HG02763 (cell line): ENCODE measurements at regions not wholly inside any gene's neighbourhood (a gene's known extent, or its start where the extent isn't known, plus 50 kb on each side); places are given as distances from the start of the nearest gene placed in this dataset.

Experiments used
- ATAC-seq: cut with Tn5 transposase; IDR thresholded peaks from one replicate; pipeline ENCODE4 v1.9.1; 2021; ENCODE audit warnings: mild to moderate bottlenecking, moderate library complexity; ENCODE audit not compliant: unreplicated experiment

GRCh38 chr10:3493621-3494020 lies 291.4 kb downstream of the KLF6 start:
- no peak for ATAC-seq

- ATAC-seq: no peak
These were observed 293.4 kb downstream of the KLF6 start for GRCh38 chr10:3491571-3491970.

- no peak for ATAC-seq
These were observed 297.8 kb downstream of the KLF6 start for GRCh38 chr10:3487228-3487627.

DNA sequence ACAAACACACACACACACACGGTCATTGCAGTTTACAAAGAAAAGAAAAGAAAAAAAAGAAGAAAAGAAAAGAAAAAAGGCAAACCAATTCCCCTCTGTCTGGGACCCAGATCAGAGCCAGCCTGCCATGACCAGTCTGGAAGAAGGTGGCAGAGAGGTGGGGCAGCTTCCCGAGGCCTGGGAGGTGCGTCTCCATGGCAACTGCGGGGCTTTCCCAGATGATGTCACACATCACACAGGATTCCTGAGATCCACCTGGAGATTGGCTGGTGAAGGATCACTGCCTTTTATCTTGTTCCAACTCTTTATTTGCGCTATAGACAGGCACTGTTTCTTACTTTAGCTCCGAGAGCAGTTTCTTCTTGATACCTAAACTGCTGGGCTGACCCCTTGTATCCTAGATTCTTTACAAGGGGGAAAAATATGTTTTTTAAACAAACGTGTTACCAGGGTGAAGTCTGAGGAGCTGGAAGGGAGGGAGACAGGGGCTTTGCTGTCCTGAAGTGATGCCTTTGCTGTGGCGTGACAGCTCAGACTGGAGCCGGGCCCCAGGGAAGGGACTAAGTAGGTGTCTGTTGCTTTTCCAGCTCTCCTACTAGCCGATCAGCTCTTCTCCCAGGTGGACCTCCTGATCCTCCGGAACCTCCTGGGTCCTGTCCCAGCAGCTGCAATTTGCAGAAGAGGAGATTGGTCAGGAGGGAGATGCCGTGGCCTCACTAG lies 298.5 kb downstream of the KLF6 start:
- no peak for ATAC-seq

DNA sequence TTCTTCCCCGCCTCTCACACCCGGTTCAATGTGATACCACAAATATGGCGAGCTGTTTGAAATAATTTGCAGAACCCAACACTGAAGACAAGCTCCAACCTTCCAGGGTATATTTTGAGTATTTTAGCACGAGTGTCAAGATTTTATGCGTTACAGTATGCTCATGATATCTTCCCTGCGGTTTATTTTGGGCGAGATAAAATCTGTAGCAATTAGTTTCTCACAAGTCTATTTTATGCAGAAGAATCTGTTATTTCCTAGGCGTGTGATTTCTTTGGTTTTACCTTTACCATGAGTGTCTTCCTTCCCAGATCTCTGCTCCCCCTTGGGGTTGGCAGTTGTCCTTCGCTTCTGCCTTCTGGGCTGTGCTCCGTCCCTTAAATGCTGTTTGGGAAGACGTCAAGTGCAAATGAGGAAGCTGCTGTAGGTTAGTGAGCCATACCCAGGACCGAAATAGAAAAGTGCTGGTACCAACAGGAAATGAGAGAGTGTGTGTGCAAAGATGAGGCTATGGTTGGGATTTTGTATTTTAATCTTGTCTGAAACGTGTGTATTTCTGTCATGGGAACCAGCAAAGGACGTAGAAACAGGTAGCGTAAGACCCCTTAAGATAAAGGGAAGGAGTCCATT lies 299.8 kb downstream of the KLF6 start:
- ATAC-seq: peak; percentile 37

DNA sequence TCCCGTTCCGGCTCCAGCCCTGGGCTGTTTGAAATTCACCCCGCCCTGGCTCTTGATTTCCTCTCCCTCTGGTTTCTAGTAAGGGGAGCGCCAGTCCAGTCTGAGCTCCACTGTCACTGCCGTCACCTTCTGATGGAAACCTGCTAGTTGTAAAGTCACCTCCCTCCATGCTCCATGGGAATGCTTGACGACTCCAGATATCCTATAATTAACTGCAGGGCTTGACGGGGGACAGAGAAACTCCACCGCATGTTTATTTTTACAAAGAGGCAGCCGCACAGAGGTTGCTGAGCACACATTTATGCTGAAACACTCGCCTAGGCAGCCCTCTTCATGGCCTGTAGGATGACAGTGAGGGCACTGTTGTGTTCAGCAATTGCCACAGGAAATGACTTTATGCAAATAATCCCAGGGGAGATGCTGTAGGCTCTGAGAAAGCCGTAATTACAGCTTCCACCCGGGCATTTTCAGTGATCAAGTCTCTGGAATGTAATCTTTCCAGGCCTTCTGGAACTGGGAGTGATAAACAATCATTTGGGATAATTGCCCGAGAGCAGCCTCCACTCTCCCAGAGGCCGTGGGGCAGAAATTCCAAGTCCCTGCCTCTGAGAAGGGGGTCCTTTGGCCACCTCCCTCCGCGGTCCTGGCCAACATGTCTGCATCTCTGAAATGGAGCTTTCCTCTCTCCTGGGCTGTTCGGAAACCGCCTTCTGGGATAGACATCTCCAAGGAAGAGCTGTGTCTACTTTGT lies 300.5 kb downstream of the KLF6 start:
- ATAC-seq: peak; percentile 86

GRCh38 chr10:3482200-3482993 lies 302.6 kb downstream of the KLF6 start:
- ATAC-seq: no peak

DNA sequence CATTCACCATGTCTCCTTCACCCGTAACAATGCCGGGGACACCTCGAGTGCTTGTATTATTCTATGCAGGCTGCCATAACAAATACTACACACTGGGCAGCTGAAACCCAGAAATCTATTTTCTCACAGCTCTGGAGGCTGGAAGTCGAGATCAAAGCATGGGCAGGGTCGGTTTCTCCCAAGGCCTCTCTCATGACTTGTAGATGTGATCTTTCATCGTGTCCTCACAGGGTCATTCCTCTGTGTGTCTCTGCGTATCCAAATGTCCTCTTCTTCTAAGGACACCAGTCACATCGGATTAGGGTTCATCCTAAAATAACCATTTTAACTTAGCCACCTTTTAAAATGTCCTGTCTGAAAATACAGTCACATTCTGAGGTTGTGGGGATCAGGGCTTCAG lies 303.5 kb downstream of the KLF6 start:
- ATAC-seq: no peak

GRCh38 chr10:3480990-3481315 lies 304.1 kb downstream of the KLF6 start:
- no peak for ATAC-seq

DNA sequence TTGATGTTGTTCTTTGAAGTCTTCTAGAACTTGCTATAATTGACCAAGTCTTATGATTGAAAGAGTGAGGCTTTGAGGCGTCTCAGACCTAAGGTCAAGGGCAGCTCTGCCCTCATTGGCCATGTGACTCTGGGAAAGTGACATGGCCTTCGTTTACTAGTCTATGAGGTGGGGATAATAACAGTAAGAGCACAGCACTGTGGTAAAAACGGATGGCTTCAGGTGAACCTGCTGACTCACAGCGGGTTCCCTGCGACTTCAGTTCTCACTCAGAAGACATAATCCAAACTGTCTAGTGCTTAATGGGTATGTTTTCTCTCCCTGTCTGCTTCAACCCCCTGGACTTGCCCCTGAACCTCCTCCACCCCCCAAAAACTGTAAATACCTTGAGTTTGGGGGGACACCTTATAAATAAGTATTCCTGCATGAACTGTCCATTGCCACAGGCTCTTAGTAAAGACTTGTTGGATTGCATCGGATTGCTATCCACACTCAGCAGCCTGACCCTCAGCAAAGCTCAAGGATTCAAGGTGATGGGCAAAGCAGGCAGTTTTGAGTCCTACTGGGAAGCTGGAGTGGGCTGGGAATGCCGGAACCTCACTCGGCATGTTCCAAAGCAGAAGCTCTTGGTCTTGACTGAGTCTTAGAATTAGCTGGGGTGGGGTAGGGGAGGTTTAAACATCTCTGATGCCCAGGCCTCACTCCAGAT lies 304.6 kb downstream of the KLF6 start:
- no peak for ATAC-seq

GRCh38 chr10:3478632-3479240 lies 306.2 kb upstream of the PITRM1 start:
- no peak for ATAC-seq

GRCh38 chr10:3478153-3478552 lies 305.6 kb upstream of the PITRM1 start:
- peak; percentile 47 for ATAC-seq

GRCh38 chr10:3477683-3478082 lies 305.1 kb upstream of the PITRM1 start:
- ATAC-seq: no peak

DNA sequence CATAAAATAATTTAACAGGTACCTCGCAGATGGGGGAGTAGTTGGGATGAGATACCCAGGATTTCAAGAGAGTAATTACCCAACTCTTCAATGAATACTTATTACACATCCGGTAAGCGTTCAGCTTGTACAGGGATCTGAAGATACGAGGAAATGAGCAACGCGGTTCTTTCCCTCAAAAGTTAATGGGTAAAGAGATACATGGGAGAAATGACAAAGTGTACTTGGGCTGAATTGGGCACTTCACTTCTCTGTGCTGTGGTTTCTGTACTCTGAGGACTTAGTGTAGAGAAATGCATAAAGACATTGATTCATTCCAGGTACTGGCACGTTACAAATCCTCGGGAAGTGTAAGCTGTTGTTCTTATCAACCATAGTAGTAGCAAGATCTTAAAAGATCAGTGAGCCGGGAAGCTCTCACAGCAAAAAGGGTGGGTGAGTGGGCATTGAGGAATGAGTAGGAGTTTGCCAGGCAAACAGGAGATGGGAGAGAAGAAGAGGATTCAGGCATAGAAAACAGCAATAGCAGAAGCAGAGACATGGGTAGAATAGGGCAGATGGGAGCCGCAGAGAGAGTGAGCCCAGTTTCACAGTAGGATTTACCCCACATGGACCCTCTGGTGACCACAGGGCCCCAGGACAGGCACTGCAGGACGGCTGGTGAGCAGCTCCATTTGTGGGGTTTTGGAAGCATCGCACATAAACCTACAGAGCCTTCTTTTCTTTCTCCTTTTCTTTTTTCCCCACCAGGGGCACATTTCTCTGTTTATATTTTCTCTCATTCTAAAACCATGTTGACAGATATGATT lies 304.3 kb upstream of the PITRM1 start:
- ATAC-seq: no peak

- no peak for ATAC-seq
These were observed 303.6 kb upstream of the PITRM1 start for GRCh38 chr10:3476186-3476585.

DNA sequence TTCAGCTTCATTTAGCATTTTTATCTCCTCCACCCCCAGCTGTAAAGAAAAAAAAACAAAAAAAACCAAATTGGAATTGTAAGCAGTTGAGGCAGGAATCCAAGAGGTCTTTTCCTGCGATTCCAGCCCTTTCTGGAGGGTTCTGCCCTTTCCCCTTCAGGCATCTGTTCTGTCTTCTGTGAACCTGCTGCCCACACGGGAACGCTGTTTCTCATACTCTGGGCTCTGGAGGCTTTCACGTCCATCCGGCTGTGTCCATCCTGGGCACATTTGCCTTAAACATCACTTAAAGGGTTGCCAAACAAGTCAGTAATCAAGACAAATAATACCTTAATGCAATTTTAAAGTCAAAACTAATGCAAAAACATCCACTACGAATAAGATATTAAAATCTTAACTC lies 302.8 kb upstream of the PITRM1 start:
- no peak for ATAC-seq

- ATAC-seq: no peak
These were observed 301.7 kb upstream of the PITRM1 start for GRCh38 chr10:3474266-3474665.

GRCh38 chr10:3473271-3473670 lies 300.7 kb upstream of the PITRM1 start:
- ATAC-seq: no peak

DNA sequence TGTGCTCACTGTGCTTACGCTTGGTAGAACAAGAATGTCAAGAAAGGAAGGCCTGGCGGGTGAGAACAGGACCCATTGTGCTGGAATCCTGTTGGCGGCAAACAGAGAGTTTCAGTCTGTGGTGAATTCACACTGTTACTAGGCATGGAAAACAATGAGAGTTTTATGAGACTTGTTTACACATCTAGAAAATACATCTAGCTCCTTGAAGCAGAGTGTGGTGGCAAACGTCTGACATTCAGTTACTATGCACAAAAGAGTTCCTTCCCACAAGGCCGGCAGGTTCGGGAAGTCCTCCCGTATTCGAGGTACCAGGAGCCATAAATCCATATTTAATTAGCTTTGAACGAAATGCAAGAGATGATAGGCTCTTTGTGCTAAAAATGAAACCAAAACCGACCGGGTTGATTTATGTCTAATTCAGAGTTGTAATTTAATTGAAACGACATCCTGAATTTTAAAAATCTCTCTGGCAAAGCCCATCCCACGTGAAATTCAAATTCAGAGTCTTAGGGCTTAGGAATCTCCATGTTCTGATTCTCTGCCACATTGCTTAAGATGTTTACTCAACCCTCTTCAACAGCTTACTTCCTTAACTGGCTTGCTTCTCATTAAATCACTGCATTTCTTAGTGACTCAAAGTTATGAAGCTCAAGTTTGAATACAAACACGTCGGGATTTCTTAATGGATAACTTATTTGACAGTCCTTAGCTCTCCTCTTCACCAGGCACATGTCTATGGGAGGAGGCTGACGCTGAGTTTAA lies 299.9 kb upstream of the PITRM1 start:
- no peak for ATAC-seq
